PC-9 (cell line): ENCODE measurements at regions not wholly inside any gene's neighbourhood (a gene's known extent, or its start where the extent isn't known, plus 50 kb on each side); places are given as distances from the start of the nearest gene placed in this dataset.

Experiments used
- BruUV-seq: library from RNA; stranded (reverse); fragments of 400-500 nt; replicated peaks from 2 replicates; lab custom pipeline; 2021; lab: Mats Ljungman, UMichigan
- CTCF ChIA-PET: fragments of 300-600 bp; sonication (Branson Sonifier 250); formaldehyde crosslinking; loops from one replicate; lab custom pipeline; 2022; ENCODE audit warnings: antibody characterized with exemption; lab: Charles Lee
- POLR2A ChIA-PET: fragments of 300-600 bp; sonication (Branson Sonifier 250); formaldehyde crosslinking; loops from one replicate; lab custom pipeline; 2022; ENCODE audit warnings: antibody characterized with exemption; ENCODE audit not compliant: unreplicated experiment; lab: Charles Lee
- DNase-seq, 2 experiments: peaks; one replicate each; pipeline versions ENCODE4 v3.0.0 to v3.0.0-alpha.2; 2015 to 2022; ENCODE audit warnings: mixed read lengths in 1 of 2
- H2AFZ ChIP-seq: fragments of 200-600 bp; sonication (generic); 2 replicates; pipeline ENCODE4 v1.8.1; 2017; ENCODE audit warnings: antibody characterized with exemption
- H3F3A ChIP-seq: fragments of 200-600 bp; sonication (generic); 2 replicates; pipeline ENCODE4 v1.8.1; 2017; ENCODE audit warnings: antibody characterized with exemption, mild to moderate bottlenecking, low read depth; ENCODE audit not compliant: insufficient read depth
- H3K27ac ChIP-seq: fragments of 200-600 bp; sonication (generic); 2 replicates; pipeline ENCODE4 v1.6.1; 2016; ENCODE audit warnings: mixed run types
- H3K27me3 ChIP-seq: fragments of 200-600 bp; sonication (generic); 2 replicates; pipeline ENCODE4 v1.6.1; 2016; ENCODE audit warnings: low read depth, mixed run types; ENCODE audit not compliant: insufficient read depth
- H3K36me3 ChIP-seq: fragments of 200-600 bp; sonication (generic); 2 replicates; pipeline ENCODE4 v1.6.1; 2016; ENCODE audit warnings: low read depth, mixed run types
- H3K4me1 ChIP-seq: fragments of 200-600 bp; sonication (generic); replicated peaks from 2 replicates; pipeline ENCODE4 v1.6.1; 2016; ENCODE audit warnings: mixed run types; ENCODE audit not compliant: insufficient read depth
- H3K4me2 ChIP-seq: fragments of 200-600 bp; sonication (generic); 2 replicates; pipeline ENCODE4 v1.6.1; 2017; ENCODE audit warnings: mixed run types
- H3K4me3 ChIP-seq: fragments of 200-600 bp; sonication (generic); 2 replicates; pipeline ENCODE4 v1.6.1; 2016; ENCODE audit warnings: mixed run types
- H3K79me2 ChIP-seq: fragments of 200-600 bp; sonication (generic); 2 replicates; pipeline ENCODE4 v1.6.1; 2017; ENCODE audit warnings: low read depth, mixed run types
- H3K9me2 ChIP-seq: fragments of 200-600 bp; sonication (generic); 2 replicates; pipeline ENCODE4 v1.8.1; 2017; ENCODE audit warnings: mild to moderate bottlenecking; ENCODE audit not compliant: insufficient read depth
- H3K9me3 ChIP-seq: fragments of 200-600 bp; sonication (generic); 2 replicates; pipeline ENCODE4 v1.8.1; 2016; ENCODE audit warnings: low read depth; ENCODE audit not compliant: insufficient read depth
- H4K20me1 ChIP-seq: fragments of 200-600 bp; sonication (generic); 2 replicates; pipeline ENCODE4 v1.8.1; 2017; ENCODE audit not compliant: insufficient read depth
- EZH2 ChIP-seq: fragments of 200-600 bp; sonication (generic); IDR thresholded peaks from 2 replicates; pipeline ENCODE4 v1.8.0; 2017; ENCODE audit warnings: antibody characterized with exemption, low read depth
- intact Hi-C: fragments of 100-400 bp; cut with micrococcal nuclease; formaldehyde crosslinking; loops from one replicate; pipeline ENCODE4 v1.10.0; 2022; ENCODE audit not compliant: unreplicated experiment
- TF ChIP-seq, protein P1 (sequence below): fragments of 200-600 bp; sonication (generic); conservative IDR thresholded peaks from 2 replicates; pipeline ENCODE4 v1.6.1; 2017; ENCODE audit warnings: mixed run types, antibody characterized with exemption, mild to moderate bottlenecking, moderate library complexity

DNA sequence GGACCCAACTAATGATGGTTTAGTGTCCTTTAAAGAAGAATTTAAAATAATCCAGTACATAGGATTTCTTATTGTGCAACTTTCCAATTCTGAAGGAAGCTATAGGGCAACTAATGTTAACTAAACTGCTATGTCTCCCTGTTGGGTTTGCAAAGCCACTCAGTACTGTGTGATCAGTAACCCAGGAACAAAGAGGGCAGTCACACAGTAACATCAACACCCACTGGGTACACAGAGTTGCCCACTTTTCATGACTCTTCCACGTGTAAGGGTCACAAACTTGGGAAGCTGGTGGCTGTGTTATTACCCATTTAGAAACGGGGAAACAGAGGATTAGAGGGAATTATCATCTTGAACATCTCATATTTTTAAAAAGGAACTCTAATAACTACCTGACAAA is 555.0 kb upstream of the DIPK2B start:
- Histone ChIP-seq H2AFZ (no peak overlapping the region), H3K27ac (no peak overlapping the region), H3K4me1 (no peaks in the 10 kb centered on the region), H3K9me3 (no peaks in the 10 kb centered on the region), H4K20me1 (no peaks in the 10 kb centered on the region), H3K27me3 (no peaks in the 10 kb centered on the region), H3K9me2 (no peaks in the 10 kb centered on the region), H3K79me2 (peaks cover 87% of the 10 kb centered on the region), H3F3A (peaks cover 9% of the 10 kb centered on the region; the same call in 1 of the 2 replicates), H3K4me3 (no peak overlapping the region), H3K4me2 (no peak overlapping the region), H3K36me3 (peaks cover 6% of the 10 kb centered on the region; the same call in 1 of the 2 replicates)
- BruUV-seq = no TSS peak
- ChIA-PET POLR2A (no interaction called here), CTCF (no interaction called here)
- no peak for DNase-seq
- intact Hi-C loops = no loop called here
- TF ChIP-seq, protein P1, sequence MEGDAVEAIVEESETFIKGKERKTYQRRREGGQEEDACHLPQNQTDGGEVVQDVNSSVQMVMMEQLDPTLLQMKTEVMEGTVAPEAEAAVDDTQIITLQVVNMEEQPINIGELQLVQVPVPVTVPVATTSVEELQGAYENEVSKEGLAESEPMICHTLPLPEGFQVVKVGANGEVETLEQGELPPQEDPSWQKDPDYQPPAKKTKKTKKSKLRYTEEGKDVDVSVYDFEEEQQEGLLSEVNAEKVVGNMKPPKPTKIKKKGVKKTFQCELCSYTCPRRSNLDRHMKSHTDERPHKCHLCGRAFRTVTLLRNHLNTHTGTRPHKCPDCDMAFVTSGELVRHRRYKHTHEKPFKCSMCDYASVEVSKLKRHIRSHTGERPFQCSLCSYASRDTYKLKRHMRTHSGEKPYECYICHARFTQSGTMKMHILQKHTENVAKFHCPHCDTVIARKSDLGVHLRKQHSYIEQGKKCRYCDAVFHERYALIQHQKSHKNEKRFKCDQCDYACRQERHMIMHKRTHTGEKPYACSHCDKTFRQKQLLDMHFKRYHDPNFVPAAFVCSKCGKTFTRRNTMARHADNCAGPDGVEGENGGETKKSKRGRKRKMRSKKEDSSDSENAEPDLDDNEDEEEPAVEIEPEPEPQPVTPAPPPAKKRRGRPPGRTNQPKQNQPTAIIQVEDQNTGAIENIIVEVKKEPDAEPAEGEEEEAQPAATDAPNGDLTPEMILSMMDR = no peak
- no peak for TF ChIP-seq EZH2

DNA sequence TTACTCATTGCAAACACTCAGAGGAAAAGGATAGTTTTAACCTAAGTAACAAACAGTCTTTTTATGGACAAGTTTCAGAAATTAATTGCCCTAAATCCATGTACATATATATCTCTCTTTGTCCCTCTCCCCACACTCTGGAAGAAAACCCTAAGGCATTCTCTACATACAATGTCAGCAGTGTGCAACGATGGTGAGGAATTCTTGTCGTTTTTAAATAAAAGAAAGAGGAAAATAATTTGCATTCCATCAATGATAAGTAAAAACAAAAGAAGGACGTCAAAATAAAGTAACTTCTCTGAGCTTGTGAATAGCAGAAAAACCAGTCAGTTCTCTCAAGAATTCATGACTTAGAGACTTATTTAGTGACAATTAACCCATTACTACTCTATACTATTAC is 550.5 kb upstream of the DIPK2B start:
- DNase-seq = no peak
- no peak overlapping the region for H3K4me3 ChIP-seq
- H4K20me1 ChIP-seq = no peaks in the 10 kb centered on the region; the same call in 1 of the 2 replicates
- no peak overlapping the region for H2AFZ ChIP-seq
- TF ChIP-seq, protein P1 = no peak
- no peak for TF ChIP-seq EZH2
- intact Hi-C loops = no loop called here
- no peaks in the 10 kb centered on the region for H3K27me3 ChIP-seq
- H3K9me2 ChIP-seq = no peaks in the 10 kb centered on the region
- ChIA-PET POLR2A (no interaction called here), CTCF (no interaction called here)
- peaks cover 7% of the 10 kb centered on the region; the same call in 1 of the 2 replicates for H3K36me3 ChIP-seq
- H3F3A ChIP-seq = peaks cover 8% of the 10 kb centered on the region; the same call in 1 of the 2 replicates
- no peaks in the 10 kb centered on the region for H3K9me3 ChIP-seq
- no peaks in the 10 kb centered on the region for H3K4me1 ChIP-seq
- no peak overlapping the region for H3K27ac ChIP-seq
- peaks cover 55% of the 10 kb centered on the region for H3K79me2 ChIP-seq
- no TSS peak for BruUV-seq
- H3K4me2 ChIP-seq = no peak overlapping the region

DNA sequence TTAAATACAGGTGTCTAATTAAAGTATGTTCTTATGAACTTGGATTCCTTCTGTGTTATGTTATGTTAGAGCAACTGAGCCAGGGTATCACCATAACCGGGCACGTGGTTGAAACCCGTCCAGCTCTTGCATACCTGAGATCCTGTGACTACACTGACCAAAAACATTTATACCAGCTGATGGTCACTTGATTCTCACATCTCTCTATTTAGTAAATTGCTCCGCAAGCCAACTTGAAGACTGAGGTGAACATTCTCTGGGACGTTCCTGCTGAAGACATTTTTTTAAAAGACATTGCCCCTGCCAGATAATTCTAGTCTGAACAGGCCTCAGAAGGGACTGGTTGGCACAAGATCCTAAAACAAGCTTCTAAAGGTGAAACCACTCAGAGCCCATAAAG is 550.0 kb upstream of the DIPK2B start:
- Histone ChIP-seq H4K20me1 (no peaks in the 10 kb centered on the region; the same call in 1 of the 2 replicates), H3K9me3 (no peaks in the 10 kb centered on the region), H2AFZ (no peak overlapping the region), H3K9me2 (no peaks in the 10 kb centered on the region), H3K4me2 (no peak overlapping the region), H3K27me3 (no peaks in the 10 kb centered on the region), H3K4me1 (no peaks in the 10 kb centered on the region), H3K4me3 (no peak overlapping the region), H3K36me3 (peaks cover 12% of the 10 kb centered on the region; the same call in 1 of the 2 replicates), H3K27ac (0 out of 2 replicates have a peak overlapping the region, but pooled peaks have one; percentile 12), H3F3A (peaks cover 14% of the 10 kb centered on the region; the same call in 1 of the 2 replicates), H3K79me2 (peaks cover 51% of the 10 kb centered on the region)
- no peak for DNase-seq
- intact Hi-C loops = no loop called here
- no TSS peak for BruUV-seq
- TF ChIP-seq, protein P1 = no peak
- TF ChIP-seq EZH2 = no peak
- POLR2A ChIA-PET = no interaction called here
- CTCF ChIA-PET = no interaction called here
